Activated naive CD4-positive, alpha-beta T cell treated with anti-CD3 and anti-CD28 coated beads for 36 hours (primary cell): ENCODE measurements at regions not wholly inside any gene's neighbourhood (a gene's known extent, or its start where the extent isn't known, plus 50 kb on each side); places are given as distances from the start of the nearest gene placed in this dataset.

Experiments
- CTCF ChIA-PET: fragments of 350-600 bp; sonication (Branson Sonifier 250); formaldehyde crosslinking; loops from one replicate; lab custom pipeline; 2021; ENCODE audit warnings: antibody characterized with exemption; lab: Charles Lee
- DNase-seq: peaks from one replicate; pipeline ENCODE4 v3.0.0-alpha.2; 2020
- H3K27ac Mint-ChIP-seq: one replicate; pipeline ENCODE4 v1.8.0; 2021; ENCODE audit warnings: mild to moderate bottlenecking, mixed read lengths
- H3K27me3 Mint-ChIP-seq: one replicate; pipeline ENCODE4 v1.8.0; 2021; ENCODE audit warnings: low read depth, mixed read lengths
- H3K36me3 Mint-ChIP-seq: one replicate; pipeline ENCODE4 v1.8.0; 2021; ENCODE audit warnings: low read depth, mixed read lengths
- H3K4me1 Mint-ChIP-seq: one replicate; pipeline ENCODE4 v1.8.0; 2021; ENCODE audit warnings: low read depth, mixed read lengths
- H3K4me3 Mint-ChIP-seq: one replicate; pipeline ENCODE4 v1.8.0; 2021; ENCODE audit warnings: mild to moderate bottlenecking, moderate library complexity, mixed read lengths
- H3K9me3 Mint-ChIP-seq: one replicate; pipeline ENCODE4 v1.8.0; 2021; ENCODE audit warnings: mixed read lengths
- intact Hi-C: fragments of 100-400 bp; cut with micrococcal nuclease; formaldehyde crosslinking; loops from one replicate; pipeline ENCODE4 v1.15.1; 2023

DNA sequence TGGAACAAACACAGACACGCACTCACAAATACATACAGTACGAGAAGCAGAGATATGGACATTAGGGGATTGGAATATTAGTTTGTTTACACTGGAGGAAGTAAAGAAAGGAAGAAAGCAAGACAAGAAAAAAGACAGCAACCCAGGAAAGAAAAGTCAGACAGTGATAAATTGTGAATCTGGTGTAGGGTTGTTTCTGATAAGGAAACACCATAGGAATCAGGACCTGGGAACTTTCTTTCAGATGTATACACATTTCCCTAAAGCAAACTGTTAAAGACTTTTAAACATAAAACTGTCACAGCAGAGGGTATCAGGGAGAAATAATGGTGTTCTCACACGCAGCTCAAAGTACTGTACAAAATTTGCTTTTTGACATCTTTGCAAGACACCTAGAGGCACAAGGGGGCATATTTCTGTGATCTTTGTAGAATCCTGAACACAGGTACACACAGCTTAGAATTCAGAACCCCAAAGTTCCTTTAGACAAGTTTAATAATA, 153.7 kb downstream of the TUSC7 start:
- Mint-ChIP-seq H3K27me3 (no peaks in the 10 kb centered on the region), H3K4me3 (no peak overlapping the region), H3K27ac (no peak overlapping the region), H3K36me3 (no peaks in the 10 kb centered on the region), H3K4me1 (no peaks in the 10 kb centered on the region), H3K9me3 (no peaks in the 10 kb centered on the region)
- intact Hi-C loops, result no loop called here
- DNase-seq, result no peak
- CTCF ChIA-PET, result no interaction called here

DNA sequence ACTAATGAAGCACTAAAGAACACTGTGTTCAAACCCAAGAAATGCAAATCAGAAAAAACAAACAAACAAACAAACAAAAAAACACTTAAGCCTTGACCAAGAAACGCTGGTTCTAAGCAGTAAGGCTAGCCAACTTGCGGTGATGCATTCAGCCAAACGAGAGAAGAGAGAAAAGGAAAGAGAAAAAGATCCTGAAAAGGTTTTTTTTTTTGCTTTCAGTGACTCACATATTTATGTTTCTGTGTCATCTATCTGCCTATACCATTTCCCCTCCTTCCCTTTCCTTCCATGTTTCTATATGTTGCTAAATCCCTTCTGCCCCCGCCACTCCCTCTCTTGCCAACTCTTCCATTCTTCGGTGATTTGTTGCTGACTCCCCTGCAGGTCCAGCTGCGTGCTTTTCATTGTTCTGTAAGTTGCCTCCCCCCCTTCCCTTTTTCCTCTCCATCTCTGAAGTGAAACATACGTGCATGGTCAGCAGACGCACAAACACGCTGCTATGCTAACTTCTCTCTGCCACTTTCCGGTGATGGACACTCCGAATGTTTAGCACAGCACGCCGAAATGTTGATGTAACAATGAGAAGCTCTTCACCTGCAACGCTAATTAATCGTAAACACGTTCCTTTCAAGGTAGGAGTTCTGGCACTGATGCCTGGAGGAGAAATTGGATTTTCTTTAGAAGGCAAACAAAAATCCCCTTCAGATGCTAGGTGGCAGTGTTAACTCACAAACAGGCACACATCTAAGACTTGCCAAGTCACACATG, 154.4 kb downstream of the TUSC7 start:
- H3K36me3 Mint-ChIP-seq, result no peaks in the 10 kb centered on the region
- H3K27ac Mint-ChIP-seq, result no peak overlapping the region
- no peak overlapping the region for H3K4me3 Mint-ChIP-seq
- H3K27me3 Mint-ChIP-seq, result no peaks in the 10 kb centered on the region
- no peak for DNase-seq
- H3K4me1 Mint-ChIP-seq, result no peaks in the 10 kb centered on the region
- CTCF ChIA-PET, result no interaction called here
- no peaks in the 10 kb centered on the region for H3K9me3 Mint-ChIP-seq
- intact Hi-C loops, result no loop called here

DNA sequence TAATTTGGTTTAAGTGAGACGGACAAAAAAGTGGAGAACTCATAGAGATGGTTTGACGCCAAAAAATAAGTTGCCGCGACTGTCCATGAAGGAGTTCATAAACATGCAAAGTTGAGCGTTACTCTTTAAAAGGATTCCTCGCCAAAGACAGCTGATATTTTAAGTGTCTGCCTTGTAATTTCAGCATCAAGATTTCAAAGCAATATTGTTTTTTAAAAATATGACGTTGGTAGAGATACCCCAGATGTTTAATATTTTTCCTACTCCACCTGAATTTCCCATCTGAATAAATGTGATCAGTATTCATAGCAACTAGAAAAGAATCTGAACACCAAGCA, 155.0 kb downstream of the TUSC7 start:
- Mint-ChIP-seq H3K36me3 (no peaks in the 10 kb centered on the region), H3K27me3 (no peaks in the 10 kb centered on the region), H3K9me3 (no peaks in the 10 kb centered on the region), H3K4me1 (no peaks in the 10 kb centered on the region), H3K4me3 (no peak overlapping the region), H3K27ac (no peak overlapping the region)
- no peak for DNase-seq
- CTCF ChIA-PET, result no interaction called here
- intact Hi-C loops, result no loop called here

DNA sequence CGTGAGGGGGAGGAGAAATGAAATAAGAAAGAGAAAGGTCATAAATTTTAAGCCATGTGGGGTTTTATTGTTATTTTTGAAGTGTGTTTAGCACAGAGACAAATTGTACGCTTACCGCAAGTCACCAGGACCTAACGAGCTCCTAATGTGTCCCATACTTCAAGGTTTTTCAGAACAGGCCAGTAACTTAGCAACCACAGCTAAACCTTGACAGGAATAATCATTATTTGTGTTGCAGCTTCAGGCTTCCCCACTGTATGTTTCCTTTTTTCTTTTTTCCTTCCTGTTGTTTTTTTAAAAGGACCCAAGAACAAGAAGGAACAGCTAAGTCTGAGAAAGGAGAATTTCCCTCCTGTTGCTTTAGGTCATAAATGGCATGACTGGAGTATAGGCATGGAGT, 160.8 kb downstream of the TUSC7 start:
- no peaks in the 10 kb centered on the region for H3K27me3 Mint-ChIP-seq
- H3K36me3 Mint-ChIP-seq, result no peaks in the 10 kb centered on the region
- no peak for DNase-seq
- no peak overlapping the region for H3K27ac Mint-ChIP-seq
- H3K4me3 Mint-ChIP-seq, result no peak overlapping the region
- H3K9me3 Mint-ChIP-seq, result no peaks in the 10 kb centered on the region
- intact Hi-C loops, result no loop called here
- no peaks in the 10 kb centered on the region for H3K4me1 Mint-ChIP-seq
- CTCF ChIA-PET, result interaction anchor here (0.7 kb wide), 1 partner anchor 248 kb away, joined by 3 read pairs; no protein-coding TSS in a partner anchor

DNA sequence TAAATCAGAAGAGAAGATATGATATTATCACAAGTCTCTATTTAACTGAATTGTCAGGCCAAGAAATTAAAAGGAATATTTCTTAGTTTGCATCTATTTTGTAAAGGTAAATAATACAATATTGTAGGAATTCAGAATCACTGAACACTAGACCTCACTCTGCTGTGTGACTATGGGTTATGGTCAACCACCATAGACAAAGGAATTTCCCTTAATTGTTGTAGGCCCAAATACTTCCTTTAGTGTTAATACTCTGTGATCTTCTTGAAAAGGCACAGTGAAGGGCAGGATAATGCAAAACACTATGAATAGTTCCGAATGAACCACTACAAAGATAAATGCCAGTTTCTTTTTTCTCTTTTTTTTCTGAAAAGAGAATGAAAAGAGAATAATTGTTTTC, 162.3 kb downstream of the TUSC7 start:
- CTCF ChIA-PET, result no interaction called here
- intact Hi-C loops, result no loop called here
- no peaks in the 10 kb centered on the region for H3K9me3 Mint-ChIP-seq
- H3K36me3 Mint-ChIP-seq, result no peaks in the 10 kb centered on the region
- no peaks in the 10 kb centered on the region for H3K4me1 Mint-ChIP-seq
- H3K4me3 Mint-ChIP-seq, result no peak overlapping the region
- no peak for DNase-seq
- H3K27ac Mint-ChIP-seq, result no peak overlapping the region
- no peaks in the 10 kb centered on the region for H3K27me3 Mint-ChIP-seq

DNA sequence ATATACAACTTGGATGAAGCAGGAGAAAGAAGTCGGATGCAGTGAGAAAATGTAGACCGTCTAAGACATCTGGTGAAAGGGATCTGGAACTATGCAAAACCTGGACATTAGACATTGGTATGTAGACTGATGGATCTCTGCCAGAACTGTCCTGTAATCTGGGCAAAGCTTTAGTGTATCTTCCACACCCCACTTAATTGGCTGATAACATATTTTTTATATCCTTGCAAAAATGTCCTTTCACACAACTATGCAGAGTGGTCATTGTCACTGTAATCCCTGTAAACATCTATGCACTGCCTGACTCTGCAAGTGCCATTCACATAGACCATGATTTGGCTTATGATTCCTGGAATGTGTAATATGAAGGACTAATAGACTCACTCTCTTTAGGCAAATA, 163.1 kb downstream of the TUSC7 start:
- no peaks in the 10 kb centered on the region for H3K9me3 Mint-ChIP-seq
- no peaks in the 10 kb centered on the region for H3K36me3 Mint-ChIP-seq
- CTCF ChIA-PET, result no interaction called here
- no peak overlapping the region for H3K27ac Mint-ChIP-seq
- no peak overlapping the region for H3K4me3 Mint-ChIP-seq
- DNase-seq, result no peak
- intact Hi-C loops, result no loop called here
- no peaks in the 10 kb centered on the region for H3K27me3 Mint-ChIP-seq
- no peaks in the 10 kb centered on the region for H3K4me1 Mint-ChIP-seq

DNA sequence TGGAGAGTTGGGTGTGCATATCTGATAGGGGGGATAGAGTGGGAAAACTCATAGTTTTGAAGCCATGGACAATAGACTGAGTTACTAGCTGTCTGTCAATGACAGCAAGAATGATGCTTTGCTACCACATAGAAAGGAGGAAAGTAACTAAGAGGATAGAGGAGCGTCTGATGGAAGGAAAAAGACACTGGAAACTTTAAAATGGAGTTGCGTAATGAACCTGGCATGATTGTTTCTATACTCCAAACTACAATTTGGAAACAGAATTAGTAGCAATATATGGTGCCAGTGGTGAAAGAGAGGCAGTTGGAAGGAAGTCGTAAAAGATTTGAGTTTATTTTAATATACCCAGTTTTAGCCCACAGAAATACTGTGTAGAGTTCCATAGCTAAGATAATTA, 163.6 kb downstream of the TUSC7 start:
- Mint-ChIP-seq H3K4me1 (no peaks in the 10 kb centered on the region), H3K4me3 (no peak overlapping the region), H3K36me3 (no peaks in the 10 kb centered on the region), H3K27ac (no peak overlapping the region), H3K27me3 (no peaks in the 10 kb centered on the region), H3K9me3 (no peaks in the 10 kb centered on the region)
- CTCF ChIA-PET, result no interaction called here
- no peak for DNase-seq
- intact Hi-C loops, result no loop called here

DNA sequence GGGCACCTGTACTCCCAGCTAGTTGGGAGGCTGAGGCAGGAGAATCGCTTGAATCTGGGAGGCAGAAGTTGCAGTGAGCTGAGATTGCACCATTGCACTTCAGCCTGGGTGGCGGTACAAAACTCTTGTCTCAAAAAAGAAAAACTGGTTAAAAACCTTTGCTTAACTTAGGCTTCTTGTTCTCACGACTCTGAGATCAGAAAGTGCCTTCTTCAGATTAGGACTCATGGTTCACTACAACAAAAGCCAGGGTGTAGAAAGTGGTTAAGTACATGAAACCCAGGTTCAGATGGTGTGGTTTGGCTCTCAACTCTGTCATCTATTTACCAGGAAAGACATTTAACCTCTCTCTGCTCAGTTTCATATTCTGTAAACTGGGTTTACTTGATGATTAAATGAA, 168.4 kb downstream of the TUSC7 start:
- DNase-seq, result no peak
- Mint-ChIP-seq H3K4me3 (no peak overlapping the region), H3K27ac (no peak overlapping the region), H3K9me3 (no peaks in the 10 kb centered on the region), H3K27me3 (no peaks in the 10 kb centered on the region), H3K4me1 (no peaks in the 10 kb centered on the region), H3K36me3 (no peaks in the 10 kb centered on the region)
- intact Hi-C loops, result no loop called here
- CTCF ChIA-PET, result no interaction called here

DNA sequence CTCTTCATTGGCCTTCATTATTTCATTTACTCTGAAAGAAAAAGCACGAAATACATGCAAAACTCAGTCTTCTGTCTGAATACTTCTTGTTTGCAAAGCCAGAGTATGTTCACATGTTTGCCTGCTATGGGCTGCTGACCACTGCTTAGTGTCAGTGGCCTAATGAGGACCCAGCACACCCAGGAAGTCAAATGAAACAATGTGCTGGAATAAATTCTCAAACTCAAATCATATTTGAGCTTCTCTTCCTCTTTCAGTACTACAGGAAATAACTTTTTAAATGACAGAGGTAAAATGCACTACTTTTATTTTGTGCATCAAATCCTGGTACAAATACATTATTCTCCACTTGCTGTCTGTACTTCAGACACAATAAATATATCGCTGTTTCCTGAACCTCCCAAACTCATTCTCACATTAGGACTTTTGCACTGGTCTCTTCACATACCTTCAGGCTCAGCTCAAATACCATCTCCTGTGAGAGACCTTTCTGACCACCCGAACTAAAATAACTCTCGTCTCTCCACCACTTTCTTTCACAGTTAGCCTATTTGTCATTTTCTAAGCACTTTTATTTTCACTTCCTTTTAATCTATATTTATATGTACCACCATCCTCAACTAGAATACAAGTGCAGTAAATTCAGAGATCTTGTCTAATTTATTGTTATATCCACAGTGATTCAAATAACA, 176.8 kb downstream of the TUSC7 start:
- Mint-ChIP-seq H3K9me3 (no peaks in the 10 kb centered on the region), H3K36me3 (no peaks in the 10 kb centered on the region), H3K4me3 (no peak overlapping the region), H3K27ac (no peak overlapping the region), H3K4me1 (no peaks in the 10 kb centered on the region), H3K27me3 (no peaks in the 10 kb centered on the region)
- DNase-seq, result no peak
- CTCF ChIA-PET, result no interaction called here
- intact Hi-C loops, result no loop called here

DNA sequence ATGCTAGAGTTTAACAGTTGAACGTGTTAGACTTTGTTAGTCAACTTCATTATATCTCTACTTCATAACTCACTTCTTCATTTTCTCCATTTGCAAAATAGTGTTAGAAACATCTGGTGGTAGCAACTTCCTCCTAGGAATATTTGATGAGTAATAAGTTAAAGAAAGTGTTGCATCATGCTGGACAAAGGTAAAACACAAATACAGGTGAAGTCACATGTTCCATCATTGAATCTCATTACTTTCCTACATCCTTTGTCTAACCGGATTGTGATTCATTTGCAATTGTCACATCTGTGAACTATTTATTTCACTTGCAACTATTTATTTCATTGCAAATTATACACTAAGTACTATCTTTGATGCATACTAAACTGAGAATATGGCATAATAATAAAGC, 186.5 kb downstream of the TUSC7 start:
- no peaks in the 10 kb centered on the region for H3K27me3 Mint-ChIP-seq
- no peak overlapping the region for H3K27ac Mint-ChIP-seq
- intact Hi-C loops, result no loop called here
- H3K9me3 Mint-ChIP-seq, result no peaks in the 10 kb centered on the region
- no peaks in the 10 kb centered on the region for H3K4me1 Mint-ChIP-seq
- no peaks in the 10 kb centered on the region for H3K36me3 Mint-ChIP-seq
- CTCF ChIA-PET, result no interaction called here
- H3K4me3 Mint-ChIP-seq, result no peak overlapping the region
- no peak for DNase-seq

DNA sequence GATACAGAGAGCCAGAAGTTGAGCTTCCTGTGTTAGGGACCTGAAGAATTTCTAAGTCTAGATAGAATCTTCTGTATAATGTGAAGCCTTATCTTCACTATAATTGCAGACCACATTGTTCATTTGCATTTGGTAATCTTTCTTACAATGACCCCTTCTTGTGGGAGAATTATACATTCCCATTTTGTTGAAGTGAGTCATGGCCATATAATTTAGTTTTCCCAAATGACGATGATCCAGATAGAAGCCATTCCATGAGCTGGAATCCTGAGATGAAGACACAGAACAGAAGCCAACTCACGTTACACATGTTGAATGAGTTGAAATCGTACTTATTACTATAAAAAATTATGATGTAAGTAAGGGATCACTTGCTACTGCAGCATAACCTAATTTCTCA, 187.8 kb downstream of the TUSC7 start:
- Mint-ChIP-seq H3K27me3 (no peaks in the 10 kb centered on the region), H3K27ac (no peak overlapping the region), H3K4me1 (no peaks in the 10 kb centered on the region), H3K4me3 (no peak overlapping the region), H3K9me3 (no peaks in the 10 kb centered on the region), H3K36me3 (no peaks in the 10 kb centered on the region)
- intact Hi-C loops, result no loop called here
- CTCF ChIA-PET, result no interaction called here
- DNase-seq, result no peak

DNA sequence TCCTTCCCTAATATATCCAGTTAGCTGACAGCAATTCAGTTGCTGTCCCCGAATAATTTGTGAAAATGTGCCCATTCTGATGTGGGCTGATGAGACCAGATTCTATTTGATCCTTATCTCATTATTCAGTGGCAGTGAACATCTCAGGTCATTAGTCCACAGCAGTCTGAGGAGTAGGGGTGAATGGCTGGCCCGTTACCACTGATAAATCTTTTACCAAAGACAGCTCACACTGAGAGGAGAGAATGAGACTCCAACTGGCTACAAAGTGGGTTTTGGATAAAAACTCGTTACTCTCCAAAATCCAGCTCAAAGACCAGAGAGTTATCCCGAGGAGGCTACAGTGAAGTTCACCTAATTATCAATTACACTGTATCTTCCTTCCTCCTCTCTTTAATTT, 189.7 kb downstream of the TUSC7 start:
- Mint-ChIP-seq H3K4me3 (no peak overlapping the region), H3K27ac (no peak overlapping the region), H3K9me3 (no peaks in the 10 kb centered on the region), H3K4me1 (no peaks in the 10 kb centered on the region), H3K36me3 (no peaks in the 10 kb centered on the region), H3K27me3 (no peaks in the 10 kb centered on the region)
- intact Hi-C loops, result no loop called here
- CTCF ChIA-PET, result no interaction called here
- no peak for DNase-seq

DNA sequence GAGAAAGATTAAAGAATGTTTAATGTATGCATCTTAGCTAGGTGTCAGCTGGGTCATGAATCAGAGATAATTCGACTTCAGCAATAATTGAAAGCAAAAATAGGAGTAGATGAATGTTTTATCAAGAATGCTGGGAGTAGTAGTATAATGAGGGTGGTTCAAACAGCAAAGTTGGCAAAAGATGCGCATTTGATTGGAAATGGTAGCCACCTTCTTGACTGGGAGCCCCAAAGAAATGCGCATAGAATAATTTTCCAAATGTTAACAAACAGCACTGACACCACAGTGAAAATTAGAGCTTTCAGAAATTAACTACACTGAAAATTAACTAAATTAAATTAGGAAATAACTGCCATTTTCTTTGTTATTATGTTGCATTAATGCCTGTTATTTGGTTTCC, 195.8 kb downstream of the TUSC7 start:
- H3K36me3 Mint-ChIP-seq, result no peaks in the 10 kb centered on the region
- H3K27me3 Mint-ChIP-seq, result no peaks in the 10 kb centered on the region
- intact Hi-C loops, result no loop called here
- H3K4me3 Mint-ChIP-seq, result no peak overlapping the region
- peaks cover 2% of the 10 kb centered on the region for H3K9me3 Mint-ChIP-seq
- CTCF ChIA-PET, result no interaction called here
- no peak overlapping the region for H3K27ac Mint-ChIP-seq
- DNase-seq, result no peak
- H3K4me1 Mint-ChIP-seq, result no peaks in the 10 kb centered on the region
